Stomach (tissue), 8 donors: ENCODE measurements at regions not wholly inside any gene's neighbourhood (a gene's known extent, or its start where the extent isn't known, plus 50 kb on each side); places are given as distances from the start of the nearest gene placed in this dataset.
A peak's percentile ranks its signal among the peaks of the same experiment; 100 is the strongest.

ENCODE experiments used
- DNase-seq, 2 donors: peaks; one replicate each; pipeline versions ENCODE4 v3.0.0 to v3.0.0-alpha.2; 2013 to 2019
- H3K27ac ChIP-seq, 5 donors: fragments of 200-600 bp in 4 of 5; sonication (generic) in 4 of 5; one replicate each; pipeline ENCODE4 v1.5.1; 2013 to 2019; ENCODE audit warnings: mild to moderate bottlenecking in 1 of 5, moderate library complexity in 1 of 5
- H3K27me3 ChIP-seq, 3 donors: fragments of 200-600 bp; sonication (generic); one replicate each; pipeline ENCODE4 v1.5.1; 2017 to 2019; ENCODE audit warnings: mixed run types in 1 of 3
- H3K36me3 ChIP-seq, 4 donors: fragments of 200-600 bp; sonication (generic); 1 replicate in 3 of 4; 2 replicates in 1 of 4; pipeline ENCODE4 v1.5.1; 2016 to 2019
- H3K4me1 ChIP-seq, 4 donors: fragments of 200-600 bp; sonication (generic); one replicate each; pipeline ENCODE4 v1.5.1; 2016 to 2019
- H3K4me3 ChIP-seq, 4 donors: fragments of 200-600 bp; sonication (generic) in 3 of 4; one replicate each; pipeline ENCODE4 v1.5.1; 2016 to 2019; ENCODE audit warnings: mild to moderate bottlenecking in 1 of 4
- H3K9me3 ChIP-seq, 4 donors: fragments of 200-600 bp; sonication (generic); one replicate each; pipeline ENCODE4 v1.5.1; 2016 to 2019
- EP300 ChIP-seq: sonication (generic); formaldehyde crosslinking; IDR thresholded peaks from one replicate; pipeline ENCODE4 v1.6.1; 2017; ENCODE audit warnings: antibody characterized with exemption
- POLR2A ChIP-seq, 4 donors: fragments of 450-650 bp; IDR thresholded peaks; one replicate each; pipeline ENCODE4 v1.6.1; 2016; ENCODE audit warnings: antibody characterized with exemption in 4 of 4, control low read depth in 2 of 4, mild to moderate bottlenecking in 1 of 4, moderate library complexity in 1 of 4
- POLR2AphosphoS5 ChIP-seq, 3 donors: sonication (generic); formaldehyde crosslinking; IDR thresholded peaks; one replicate each; pipeline ENCODE4 v1.6.1; 2016; ENCODE audit warnings: antibody characterized with exemption in 3 of 3
- WGBS, 5 donors: extraction: QIAGEN DNeasy Blood & Tissue Kit in 3 of 5; methylation state at CpG; one replicate each; pipeline versions ENCODE4 v1.1.5 to v1.1.7; 2013 to 2018; 5-methylcytosine and 5-hydroxymethylcytosine counted together
- intact Hi-C: fragments of 100-400 bp; cut with DNase I; formaldehyde crosslinking; loops from one replicate; pipeline ENCODE4 v1.15.1; 2023; ENCODE audit warnings: low total_unique reads
- TF ChIP-seq, protein P1 (sequence below), 7 experiments: fragments of 450-650 bp in 4 of 7; fragments of 200-600 bp in 3 of 7; sonication (generic) in 3 of 7; IDR thresholded peaks; one replicate each; pipeline ENCODE4 v1.5.1; 2016 to 2019; ENCODE audit warnings: antibody characterized with exemption in 7 of 7, control low read depth in 2 of 7, mild to moderate bottlenecking in 1 of 7
- donor health status: healthy with polysubstance abuse.
- donor health status: Bipolar disorder and iron deficiency.
- donor health status: healthy.

DNA sequence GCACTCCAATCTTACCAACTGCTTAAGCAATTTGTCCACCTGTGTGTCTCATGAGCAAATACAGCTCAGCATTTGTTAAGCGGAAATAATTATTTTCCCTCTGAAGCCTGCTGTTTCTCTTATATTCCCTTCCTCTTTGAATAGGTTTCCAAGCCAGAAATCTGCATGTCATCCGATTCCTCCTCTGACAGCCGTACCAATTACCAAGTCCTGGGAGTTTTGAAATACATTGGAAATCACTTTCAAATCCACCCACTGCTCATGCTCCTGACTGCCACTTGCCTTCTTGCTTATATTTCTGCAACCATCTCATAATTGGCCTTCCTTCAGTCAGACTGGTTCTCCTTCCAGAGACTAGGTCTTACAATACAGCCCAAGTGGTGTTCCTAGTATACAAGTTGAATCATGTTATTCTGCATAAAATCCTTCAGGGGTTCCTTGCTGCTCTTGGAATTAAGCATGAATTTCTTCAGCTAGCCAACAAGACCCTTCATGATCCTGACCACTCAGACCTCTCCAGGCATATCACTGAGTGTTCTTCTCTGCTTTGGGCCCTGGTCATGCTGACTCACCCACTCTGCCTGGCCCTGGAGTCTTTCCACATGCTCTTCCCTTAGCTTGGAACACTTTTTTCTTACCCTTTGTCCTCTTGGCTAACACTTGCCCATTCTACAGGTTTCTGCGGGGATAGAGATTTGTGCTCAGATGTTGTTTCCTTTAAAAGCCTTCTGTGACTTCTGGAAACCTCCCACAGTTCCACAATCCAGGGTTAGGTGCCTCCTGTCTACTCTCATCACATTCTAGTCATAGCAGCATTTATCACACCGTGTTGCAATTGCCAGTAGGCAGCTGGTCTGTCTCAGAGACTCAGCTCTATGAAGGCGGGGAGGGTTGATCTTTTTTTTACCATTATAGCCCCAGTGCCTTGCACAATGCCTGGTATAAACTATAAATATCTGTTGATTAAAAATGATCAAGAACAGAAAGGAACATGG lies 157.6 kb downstream of the ARL6IP6 start:
- H3K27me3 ChIP-seq = no peaks in the 10 kb centered on the region
- intact Hi-C loops = no loop called here
- no peak overlapping the region for H3K4me3 ChIP-seq
- H3K9me3 ChIP-seq = no peaks in the 10 kb centered on the region
- H3K27ac ChIP-seq = no peak overlapping the region
- peaks cover 0 to 7% (median 0%) of the 10 kb centered on the region in 4 donors for H3K4me1 ChIP-seq
- WGBS, 5 donors = 62 to 79% (median 75%) methylated on average over 6 of the region's 6 CpGs
- no peaks in the 10 kb centered on the region for H3K36me3 ChIP-seq
- DNase-seq = no peak
- TF ChIP-seq POLR2AphosphoS5 (IDR thresholded peaks at IDR 0.05) (peak in 1 of 3 donors; percentile 37), POLR2A (IDR thresholded peaks at IDR 0.05) (no peak)

- TF ChIP-seq EP300 = no peak
- TF ChIP-seq POLR2AphosphoS5 (IDR thresholded peaks at IDR 0.05) = no peak
- TF ChIP-seq, protein P1, sequence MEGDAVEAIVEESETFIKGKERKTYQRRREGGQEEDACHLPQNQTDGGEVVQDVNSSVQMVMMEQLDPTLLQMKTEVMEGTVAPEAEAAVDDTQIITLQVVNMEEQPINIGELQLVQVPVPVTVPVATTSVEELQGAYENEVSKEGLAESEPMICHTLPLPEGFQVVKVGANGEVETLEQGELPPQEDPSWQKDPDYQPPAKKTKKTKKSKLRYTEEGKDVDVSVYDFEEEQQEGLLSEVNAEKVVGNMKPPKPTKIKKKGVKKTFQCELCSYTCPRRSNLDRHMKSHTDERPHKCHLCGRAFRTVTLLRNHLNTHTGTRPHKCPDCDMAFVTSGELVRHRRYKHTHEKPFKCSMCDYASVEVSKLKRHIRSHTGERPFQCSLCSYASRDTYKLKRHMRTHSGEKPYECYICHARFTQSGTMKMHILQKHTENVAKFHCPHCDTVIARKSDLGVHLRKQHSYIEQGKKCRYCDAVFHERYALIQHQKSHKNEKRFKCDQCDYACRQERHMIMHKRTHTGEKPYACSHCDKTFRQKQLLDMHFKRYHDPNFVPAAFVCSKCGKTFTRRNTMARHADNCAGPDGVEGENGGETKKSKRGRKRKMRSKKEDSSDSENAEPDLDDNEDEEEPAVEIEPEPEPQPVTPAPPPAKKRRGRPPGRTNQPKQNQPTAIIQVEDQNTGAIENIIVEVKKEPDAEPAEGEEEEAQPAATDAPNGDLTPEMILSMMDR (IDR thresholded peaks at IDR 0.05) = no peak
- TF ChIP-seq POLR2A (IDR thresholded peaks at IDR 0.05) = no peak
- Histone ChIP-seq H3K27me3 (no peaks in the 10 kb centered on the region), H3K9me3 (no peaks in the 10 kb centered on the region), H3K4me1 (peaks cover 0 to 7% (median 0%) of the 10 kb centered on the region in 4 donors), H3K27ac (no peak overlapping the region), H3K36me3 (no peaks in the 10 kb centered on the region), H3K4me3 (no peak overlapping the region)
- DNase-seq = no peak
- intact Hi-C loops = no loop called here
- WGBS, 5 donors = 70 to 76% (median 75%) methylated on average over 3 of the region's 3 CpGs
Measured at GRCh38 chr2:152874955-152875354, 156.5 kb downstream of the ARL6IP6 start.

DNA sequence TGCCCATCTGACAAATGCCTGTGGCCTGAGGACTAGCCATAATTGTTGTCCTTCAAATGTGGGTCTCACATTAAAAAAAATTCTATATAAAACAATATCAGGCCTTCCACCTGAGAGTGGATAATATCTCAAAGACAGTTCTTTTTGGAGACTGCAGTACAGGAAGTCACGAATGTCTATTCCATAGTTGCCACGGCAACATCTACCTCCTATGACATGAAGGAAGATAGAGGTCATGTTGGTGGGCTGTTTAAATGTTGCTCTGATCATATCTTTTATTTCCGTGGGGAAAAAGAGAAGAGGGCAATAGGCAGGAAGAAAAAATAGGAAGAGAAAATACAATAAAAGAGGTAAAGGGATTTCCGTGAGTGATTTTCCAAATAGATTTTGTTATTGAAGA lies 151.8 kb downstream of the ARL6IP6 start:
- Histone ChIP-seq H3K4me1 (peaks cover 0 to 2% (median 0%) of the 10 kb centered on the region in 4 donors), H3K36me3 (no peaks in the 10 kb centered on the region), H3K4me3 (no peak overlapping the region), H3K9me3 (no peaks in the 10 kb centered on the region), H3K27ac (no peak overlapping the region), H3K27me3 (no peaks in the 10 kb centered on the region)
- intact Hi-C loops = no loop called here
- TF ChIP-seq, protein P1 (IDR thresholded peaks at IDR 0.05) = no peak
- no peak for TF ChIP-seq POLR2AphosphoS5 (IDR thresholded peaks at IDR 0.05)
- TF ChIP-seq EP300 = no peak
- TF ChIP-seq POLR2A (IDR thresholded peaks at IDR 0.05) = no peak
- WGBS, 5 donors = 72 to 90% (median 85%) methylated on average over 4 of the region's 4 CpGs
- no peak for DNase-seq

DNA sequence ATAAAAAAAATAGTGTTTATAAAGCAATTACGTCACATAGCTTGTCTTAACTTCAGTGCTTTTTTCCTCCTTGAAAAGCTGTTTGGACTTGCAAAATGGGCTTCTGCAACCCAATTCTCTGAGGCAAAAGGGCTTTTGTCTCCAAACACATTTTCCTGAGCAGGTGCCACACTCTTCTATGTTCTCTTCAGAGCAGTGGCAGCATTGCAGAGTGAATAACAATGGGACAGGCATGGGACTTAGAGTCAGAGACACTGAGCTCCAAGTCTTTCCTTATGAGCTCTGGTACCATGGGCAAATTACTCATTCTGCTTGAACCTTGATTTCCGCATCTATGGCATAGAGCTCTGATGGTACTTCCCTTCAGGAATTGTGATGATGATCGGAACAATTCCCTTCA lies 149.0 kb downstream of the ARL6IP6 start:
- Histone ChIP-seq H3K36me3 (no peaks in the 10 kb centered on the region), H3K9me3 (peaks cover 0 to 9% (median 7%) of the 10 kb centered on the region in 4 donors), H3K27me3 (no peaks in the 10 kb centered on the region), H3K27ac (no peak overlapping the region), H3K4me3 (no peak overlapping the region), H3K4me1 (no peaks in the 10 kb centered on the region)
- DNase-seq = no peak
- TF ChIP-seq POLR2A (IDR thresholded peaks at IDR 0.05) = no peak
- TF ChIP-seq, protein P1 (IDR thresholded peaks at IDR 0.05) = no peak
- no peak for TF ChIP-seq POLR2AphosphoS5 (IDR thresholded peaks at IDR 0.05)
- no peak for TF ChIP-seq EP300
- intact Hi-C loops = no loop called here
- 25 to 92% (median 55%) methylated on average over 3 of the region's 3 CpGs for WGBS, 5 donors
